Iris pigment epithelial cell (primary cell): ENCODE measurements at regions not wholly inside any gene's neighbourhood (a gene's known extent, or its start where the extent isn't known, plus 50 kb on each side); places are given as distances from the start of the nearest gene placed in this dataset.
"Not testable (repeated sequence)": the region's sequence is repeated elsewhere in the genome, so short reads cannot be mapped to it uniquely, and the experiment has no call there.

Experiments
- DNase-seq: peaks from one replicate; pipeline ENCODE4 v3.0.0-alpha.2; 2011; ENCODE audit warnings: low read depth

- DNase-seq: no peak
Observed at GRCh38 chr5:142259758-142260157, 65.1 kb downstream of the SPRY4 start.

- DNase-seq: no peak
Observed at GRCh38 chr5:142255831-142256230, 69.0 kb downstream of the SPRY4 start.

GRCh38 chr5:142254431-142254830 lies 70.4 kb downstream of the SPRY4 start:
- no peak for DNase-seq

GRCh38 chr5:142253938-142254337 lies 70.9 kb downstream of the SPRY4 start:
- DNase-seq: peak; percentile 17

GRCh38 chr5:142250119-142250518 lies 74.7 kb downstream of the SPRY4 start:
- DNase-seq: no peak

- peak; percentile 16 for DNase-seq
Observed at GRCh38 chr5:142248853-142249462, 75.9 kb downstream of the SPRY4 start.

- peak; percentile 78 for DNase-seq
Observed at GRCh38 chr5:142246258-142246657, 78.6 kb downstream of the SPRY4 start.

GRCh38 chr5:142245786-142246185 lies 79.0 kb downstream of the SPRY4 start:
- DNase-seq: peak; percentile 37

- no peak for DNase-seq
Observed at GRCh38 chr5:142244440-142244839, 80.4 kb downstream of the SPRY4 start.

GRCh38 chr5:142242272-142242671 lies 82.5 kb downstream of the SPRY4 start:
- no peak for DNase-seq

- DNase-seq: no peak
Observed at GRCh38 chr5:142239394-142240159, 85.2 kb downstream of the SPRY4 start.

GRCh38 chr5:142237707-142238106 lies 87.1 kb downstream of the SPRY4 start:
- no peak for DNase-seq

- DNase-seq: not testable (repeated sequence)
Observed at GRCh38 chr5:142236673-142237290, 88.0 kb downstream of the SPRY4 start.

GRCh38 chr5:142235870-142236672 lies 88.8 kb downstream of the SPRY4 start:
- DNase-seq: no peak

GRCh38 chr5:142235050-142235797 lies 89.6 kb downstream of the SPRY4 start:
- DNase-seq: no peak

GRCh38 chr5:142233083-142234032 lies 91.5 kb downstream of the SPRY4 start:
- DNase-seq: no peak

GRCh38 chr5:142230949-142231348 lies 93.9 kb downstream of the SPRY4 start:
- not testable (repeated sequence) for DNase-seq

- DNase-seq: no peak
Observed at GRCh38 chr5:142225141-142225540, 99.7 kb downstream of the SPRY4 start.

- no peak for DNase-seq
Observed at GRCh38 chr5:142222866-142223558, 101.8 kb downstream of the SPRY4 start.
